ENCODE measurements at regions not wholly inside any gene's neighbourhood (a gene's known extent, or its start where the extent isn't known, plus 50 kb on each side); places are given as distances from the start of the nearest gene placed in this dataset.
"Not testable (repeated sequence)": the region's sequence is repeated elsewhere in the genome, so short reads cannot be mapped to it uniquely, and the experiment has no call there.

GRCh38 chr16:62780081-62780480, 743.8 kb upstream of the CDH8 start:
- DNase-seq = not testable (repeated sequence)

GRCh38 chr16:62764572-62764971, 728.3 kb upstream of the CDH8 start:
- DNase-seq = no peak

- DNase-seq = no peak
Measured at GRCh38 chr16:62760398-62760797, 724.2 kb upstream of the CDH8 start.

- DNase-seq = no peak
Measured at GRCh38 chr16:62755938-62756337, 719.7 kb upstream of the CDH8 start.

- DNase-seq = no peak
Measured at GRCh38 chr16:62752854-62753253, 716.6 kb upstream of the CDH8 start.

GRCh38 chr16:62751218-62751617, 715.0 kb upstream of the CDH8 start:
- no peak for DNase-seq

GRCh38 chr16:62741692-62742091, 705.5 kb upstream of the CDH8 start:
- no peak for DNase-seq

GRCh38 chr16:62738666-62739460, 702.6 kb upstream of the CDH8 start:
- DNase-seq = no peak

GRCh38 chr16:62732092-62732491, 695.9 kb upstream of the CDH8 start:
- DNase-seq = no peak

- not testable (repeated sequence) for DNase-seq
Measured at GRCh38 chr16:62724670-62725269, 688.5 kb upstream of the CDH8 start.

- no peak for DNase-seq
Measured at GRCh38 chr16:62720651-62721050, 684.4 kb upstream of the CDH8 start.

- no peak for DNase-seq
Measured at GRCh38 chr16:62717026-62717425, 680.8 kb upstream of the CDH8 start.

- no peak for DNase-seq
Measured at GRCh38 chr16:62715701-62716100, 679.5 kb upstream of the CDH8 start.

- DNase-seq = no peak
Measured at GRCh38 chr16:62712566-62712965, 676.3 kb upstream of the CDH8 start.

- DNase-seq = no peak
Measured at GRCh38 chr16:62711797-62712196, 675.6 kb upstream of the CDH8 start.

GRCh38 chr16:62709794-62710193, 673.6 kb upstream of the CDH8 start:
- DNase-seq = no peak

- no peak for DNase-seq
Measured at GRCh38 chr16:62701426-62701825, 665.2 kb upstream of the CDH8 start.

GRCh38 chr16:62700426-62701294, 664.4 kb upstream of the CDH8 start:
- DNase-seq = no peak

GRCh38 chr16:62692685-62693084, 656.4 kb upstream of the CDH8 start:
- DNase-seq = no peak

- DNase-seq = no peak
Measured at GRCh38 chr16:62681819-62682218, 645.6 kb upstream of the CDH8 start.

- no peak for DNase-seq
Measured at GRCh38 chr16:62678796-62679195, 642.6 kb upstream of the CDH8 start.

- DNase-seq = no peak
Measured at GRCh38 chr16:62676306-62676705, 640.1 kb upstream of the CDH8 start.

- DNase-seq = no peak
Measured at GRCh38 chr16:62665269-62665668, 629.0 kb upstream of the CDH8 start.

- DNase-seq = no peak
Measured at GRCh38 chr16:62664566-62664965, 628.3 kb upstream of the CDH8 start.

All from activated naive CD4-positive, alpha-beta T cell treated with Interleukin-2 at 50 U/mL for 16 hours (primary cell).